CD8-positive, alpha-beta memory T cell (primary cell): ENCODE measurements at regions not wholly inside any gene's neighbourhood (a gene's known extent, or its start where the extent isn't known, plus 50 kb on each side); places are given as distances from the start of the nearest gene placed in this dataset.

Experiments used
- CTCF ChIA-PET: fragments of 350-600 bp; sonication (Branson Sonifier 250); formaldehyde crosslinking; loops from one replicate; lab custom pipeline; 2021; ENCODE audit warnings: antibody characterized with exemption; lab: Charles Lee
- POLR2A ChIA-PET: fragments of 350-600 bp; sonication (Branson Sonifier 250); formaldehyde crosslinking; loops from one replicate; lab custom pipeline; 2021; ENCODE audit warnings: antibody characterized with exemption; lab: Charles Lee
- DNase-seq, 5 donors: peaks; one replicate each; pipeline versions ENCODE4 v3.0.0 to v3.0.0-alpha.2; 2020 to 2022; ENCODE audit warnings: mixed read lengths in 1 of 5
- H3K27ac ChIP-seq: one replicate; pipeline ENCODE4 v1.7.0; 2013; ENCODE audit warnings: low read depth, mild to moderate bottlenecking, low read length, moderate library complexity
- H3K27me3 ChIP-seq: 2 replicates; pipeline ENCODE4 v1.7.0; 2013; ENCODE audit warnings: low read length, mild to moderate bottlenecking; ENCODE audit not compliant: insufficient read depth, poor library complexity, severe bottlenecking
- H3K36me3 ChIP-seq: 2 replicates; pipeline ENCODE4 v1.7.0; 2013; ENCODE audit warnings: mild to moderate bottlenecking, low read length, moderate library complexity; ENCODE audit not compliant: insufficient read depth
- H3K4me1 ChIP-seq: 2 replicates; pipeline ENCODE4 v1.7.0; 2013; ENCODE audit warnings: mild to moderate bottlenecking, low read length, moderate library complexity; ENCODE audit not compliant: insufficient read depth
- H3K4me3 ChIP-seq: 2 replicates; pipeline ENCODE4 v1.7.0; 2013; ENCODE audit warnings: mild to moderate bottlenecking, low read length
- H3K9me3 ChIP-seq: 2 replicates; pipeline ENCODE4 v1.7.0; 2013; ENCODE audit warnings: mild to moderate bottlenecking, low read length
- H3K27ac Mint-ChIP-seq, 8 donors: one replicate each; pipeline ENCODE4 v1.8.0; 2020 to 2021; ENCODE audit warnings: mixed read lengths in 8 of 8, mild to moderate bottlenecking in 6 of 8, inconsistent platforms in 3 of 8, moderate library complexity in 3 of 8
- H3K27me3 Mint-ChIP-seq, 2 donors: one replicate each; pipeline ENCODE4 v1.8.0; 2020 to 2021; ENCODE audit warnings: mixed read lengths in 2 of 2, mild to moderate bottlenecking in 1 of 2, moderate library complexity in 1 of 2
- H3K36me3 Mint-ChIP-seq, 3 donors: one replicate each; pipeline ENCODE4 v1.8.0; 2020 to 2021; ENCODE audit warnings: mixed read lengths in 3 of 3, inconsistent platforms in 1 of 3, mild to moderate bottlenecking in 1 of 3
- H3K4me1 Mint-ChIP-seq, 3 donors: one replicate each; pipeline ENCODE4 v1.8.0; 2020 to 2021; ENCODE audit warnings: mixed read lengths in 3 of 3, inconsistent platforms in 1 of 3, mild to moderate bottlenecking in 1 of 3
- H3K4me3 Mint-ChIP-seq, 7 donors: one replicate each; pipeline ENCODE4 v1.8.0; 2020 to 2021; ENCODE audit warnings: mixed read lengths in 7 of 7, mild to moderate bottlenecking in 6 of 7, moderate library complexity in 4 of 7, inconsistent platforms in 2 of 7
- H3K9me3 Mint-ChIP-seq, 5 donors: one replicate each; pipeline ENCODE4 v1.8.0; 2020 to 2022; ENCODE audit warnings: mixed read lengths in 5 of 5, mild to moderate bottlenecking in 3 of 5, moderate library complexity in 2 of 5, inconsistent platforms in 1 of 5

DNA sequence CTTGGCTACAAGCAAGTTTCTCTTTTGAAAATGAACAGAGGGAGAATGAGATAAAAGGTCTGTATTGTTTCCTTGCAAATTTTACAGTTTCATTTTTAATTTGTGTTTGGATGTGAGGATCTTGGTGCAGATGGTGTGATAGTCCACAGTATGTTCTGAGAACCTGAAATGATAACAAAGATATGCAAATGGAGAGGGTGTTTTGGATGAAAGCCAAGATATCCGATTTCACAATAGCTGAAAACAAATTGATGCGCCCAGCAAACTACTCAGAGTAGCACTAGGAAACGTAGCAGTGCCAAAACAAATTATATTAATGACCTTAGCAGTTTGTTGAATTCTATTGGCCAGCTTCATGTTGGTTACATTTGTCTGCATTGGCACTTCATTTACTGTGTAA lies 683.5 kb downstream of the TMEM182 start:
- Histone ChIP-seq H3K27me3 (no peaks in the 10 kb centered on the region), H3K27ac (no peak overlapping the region), H3K36me3 (no peaks in the 10 kb centered on the region), H3K4me1 (no peaks in the 10 kb centered on the region), H3K9me3 (no peaks in the 10 kb centered on the region), H3K4me3 (no peak overlapping the region)
- DNase-seq = no peak
- Mint-ChIP-seq H3K27ac (no peak overlapping the region), H3K4me3 (no peak overlapping the region), H3K27me3 (no peaks in the 10 kb centered on the region), H3K4me1 (no peaks in the 10 kb centered on the region), H3K9me3 (peaks cover 4 to 35% (median 7%) of the 10 kb centered on the region in 5 donors), H3K36me3 (peaks cover 0 to 3% (median 0%) of the 10 kb centered on the region in 3 donors)
- CTCF ChIA-PET = no interaction called here
- POLR2A ChIA-PET = no interaction called here

DNA sequence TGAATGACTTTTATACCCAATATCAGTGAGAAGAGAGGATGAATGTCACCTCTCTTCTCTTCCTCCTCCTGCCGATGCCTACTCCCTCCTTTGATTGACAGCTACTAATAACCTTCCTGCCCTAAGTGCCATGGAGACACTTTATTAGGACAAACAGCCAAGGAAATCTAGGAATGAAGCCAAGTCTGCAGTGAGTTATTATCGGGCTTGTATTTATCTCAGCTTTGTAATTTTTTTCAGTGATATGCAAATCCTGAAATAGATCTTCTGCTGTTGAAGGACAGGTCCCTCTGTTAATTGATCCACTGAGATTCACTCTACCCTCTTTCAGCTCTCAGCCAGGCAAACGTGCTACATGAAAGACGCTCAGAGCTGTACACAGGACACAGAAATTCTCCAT lies 686.7 kb downstream of the TMEM182 start:
- no peaks in the 10 kb centered on the region for H3K4me1 Mint-ChIP-seq
- POLR2A ChIA-PET = no interaction called here

DNA sequence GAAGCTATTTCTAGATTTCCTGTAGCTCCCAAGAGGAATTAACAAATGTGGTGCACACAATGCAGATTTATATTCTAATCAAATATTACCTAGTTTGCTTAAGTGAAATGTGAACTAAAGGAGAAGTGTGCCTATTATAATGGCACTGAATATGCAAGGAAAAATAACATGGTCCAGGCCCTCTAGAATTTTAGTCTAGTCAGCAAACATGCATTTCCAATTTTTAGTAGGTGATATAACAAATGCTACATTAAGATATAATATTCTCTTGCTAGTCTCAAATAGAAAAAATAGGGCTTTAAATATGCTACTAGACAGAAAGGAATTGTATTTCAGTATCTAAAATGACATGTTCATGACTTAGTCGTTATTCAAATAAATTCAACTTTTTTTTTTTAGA lies 689.5 kb downstream of the TMEM182 start:
- H3K4me1 ChIP-seq = no peaks in the 10 kb centered on the region
- H3K27ac ChIP-seq = no peak overlapping the region
- ChIA-PET POLR2A (interaction anchor here (0.5 kb wide), 1 partner anchor 120 kb away, joined by 5 read pairs; no protein-coding TSS in a partner anchor), CTCF (no interaction called here)
- H3K9me3 ChIP-seq = no peaks in the 10 kb centered on the region
- Mint-ChIP-seq H3K9me3 (peaks cover 0 to 33% (median 4%) of the 10 kb centered on the region in 5 donors), H3K27me3 (no peaks in the 10 kb centered on the region), H3K36me3 (no peaks in the 10 kb centered on the region), H3K4me1 (no peaks in the 10 kb centered on the region), H3K4me3 (no peak overlapping the region), H3K27ac (no peak overlapping the region)
- H3K4me3 ChIP-seq = no peak overlapping the region
- H3K27me3 ChIP-seq = no peaks in the 10 kb centered on the region
- DNase-seq = no peak
- H3K36me3 ChIP-seq = no peaks in the 10 kb centered on the region

More for the DNA sequence above, 686.7 kb downstream of the TMEM182 start:
- Mint-ChIP-seq H3K4me3 (no peak overlapping the region), H3K27ac (no peak overlapping the region), H3K9me3 (peaks cover 2 to 35% (median 8%) of the 10 kb centered on the region in 5 donors), H3K36me3 (no peaks in the 10 kb centered on the region), H3K27me3 (no peaks in the 10 kb centered on the region)
- DNase-seq = no peak
- no peaks in the 10 kb centered on the region for H3K4me1 ChIP-seq
- no peak overlapping the region for H3K4me3 ChIP-seq
- no peaks in the 10 kb centered on the region for H3K9me3 ChIP-seq
- CTCF ChIA-PET = no interaction called here
- no peak overlapping the region for H3K27ac ChIP-seq
- no peaks in the 10 kb centered on the region for H3K36me3 ChIP-seq
- no peaks in the 10 kb centered on the region for H3K27me3 ChIP-seq

DNA sequence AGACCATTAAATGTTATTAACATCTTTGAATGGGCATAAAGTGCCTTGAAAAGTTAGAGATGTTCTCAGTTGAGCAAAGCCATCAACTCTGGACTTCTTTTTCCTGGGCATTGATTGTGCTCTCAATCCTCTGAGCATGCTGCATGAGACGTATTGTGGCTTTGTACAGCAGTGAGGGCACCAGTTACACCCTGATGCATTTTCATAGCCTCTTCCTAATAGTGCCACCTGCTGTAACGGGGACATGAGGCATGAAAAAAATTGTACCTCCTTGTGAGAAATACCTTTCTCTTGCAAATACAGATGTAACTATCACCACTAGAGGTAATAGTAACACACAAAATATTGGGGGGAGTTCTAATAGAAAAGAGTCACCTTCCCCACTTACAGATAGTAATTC lies 697.5 kb downstream of the TMEM182 start:
- Histone ChIP-seq H3K4me3 (no peak overlapping the region), H3K27ac (no peak overlapping the region), H3K36me3 (no peaks in the 10 kb centered on the region), H3K27me3 (no peaks in the 10 kb centered on the region), H3K9me3 (no peaks in the 10 kb centered on the region), H3K4me1 (no peaks in the 10 kb centered on the region)
- Mint-ChIP-seq H3K4me1 (no peaks in the 10 kb centered on the region), H3K4me3 (no peak overlapping the region), H3K36me3 (no peaks in the 10 kb centered on the region), H3K27me3 (no peaks in the 10 kb centered on the region), H3K27ac (no peak overlapping the region), H3K9me3 (peaks cover 3 to 20% (median 11%) of the 10 kb centered on the region in 5 donors)
- no peak for DNase-seq
- CTCF ChIA-PET = no interaction called here
- POLR2A ChIA-PET = no interaction called here

DNA sequence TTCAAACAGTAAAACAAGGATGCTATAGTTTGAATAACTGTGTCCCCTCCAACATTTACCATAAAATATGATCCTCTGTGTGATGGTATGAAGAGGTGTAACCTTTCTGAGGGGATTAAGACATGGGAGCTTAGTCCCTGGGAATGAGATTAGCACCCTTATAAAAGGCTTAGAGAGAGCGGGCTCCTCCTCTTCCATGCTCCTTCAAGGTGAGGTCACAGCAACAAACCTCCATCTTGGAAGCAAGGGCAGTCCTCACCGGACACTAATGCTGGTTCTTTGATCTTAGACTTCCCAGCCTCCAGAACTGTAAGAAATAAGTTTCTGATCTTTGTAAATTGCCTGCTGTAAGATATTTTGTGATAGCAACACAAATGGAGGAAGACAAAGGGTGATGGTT lies 700.3 kb downstream of the TMEM182 start:
- H3K9me3 Mint-ChIP-seq = peaks cover 9 to 28% (median 20%) of the 10 kb centered on the region in 5 donors
- no peaks in the 10 kb centered on the region for H3K36me3 Mint-ChIP-seq
- DNase-seq = no peak
- no peaks in the 10 kb centered on the region for H3K9me3 ChIP-seq
- no peak overlapping the region for H3K4me3 Mint-ChIP-seq
- no peaks in the 10 kb centered on the region for H3K4me1 ChIP-seq
- POLR2A ChIA-PET = no interaction called here
- CTCF ChIA-PET = no interaction called here
- no peak overlapping the region for H3K27ac ChIP-seq
- H3K4me1 Mint-ChIP-seq = no peaks in the 10 kb centered on the region
- H3K4me3 ChIP-seq = no peak overlapping the region
- no peaks in the 10 kb centered on the region for H3K27me3 Mint-ChIP-seq
- no peaks in the 10 kb centered on the region for H3K36me3 ChIP-seq
- no peak overlapping the region for H3K27ac Mint-ChIP-seq
- H3K27me3 ChIP-seq = no peaks in the 10 kb centered on the region

DNA sequence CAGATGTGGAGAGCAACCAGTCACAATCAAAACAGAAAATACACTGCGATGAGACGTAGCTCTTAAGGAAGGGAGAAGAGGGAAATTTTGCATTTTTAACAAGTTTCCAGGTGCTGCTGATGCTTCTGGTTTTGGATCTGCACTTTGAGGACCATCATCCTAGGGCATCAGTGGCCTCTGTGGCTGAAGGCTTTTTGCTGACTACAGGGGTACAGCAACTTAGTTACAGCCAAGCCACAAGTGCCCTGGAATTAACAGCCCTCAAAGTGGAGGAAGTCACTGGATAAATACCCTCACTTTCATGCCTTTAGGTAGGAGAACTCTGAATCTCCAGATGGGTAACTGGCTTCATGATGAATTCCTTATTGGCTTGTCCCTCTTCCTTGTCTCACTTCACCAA lies 700.9 kb downstream of the TMEM182 start:
- no peak overlapping the region for H3K27ac Mint-ChIP-seq
- no peaks in the 10 kb centered on the region for H3K4me1 ChIP-seq
- ChIA-PET POLR2A (no interaction called here), CTCF (no interaction called here)
- no peaks in the 10 kb centered on the region for H3K27me3 Mint-ChIP-seq
- no peaks in the 10 kb centered on the region for H3K27me3 ChIP-seq
- no peaks in the 10 kb centered on the region for H3K9me3 ChIP-seq
- no peak overlapping the region for H3K4me3 ChIP-seq
- no peaks in the 10 kb centered on the region for H3K4me1 Mint-ChIP-seq
- no peaks in the 10 kb centered on the region for H3K36me3 Mint-ChIP-seq
- no peak overlapping the region for H3K4me3 Mint-ChIP-seq
- peaks cover 9 to 28% (median 20%) of the 10 kb centered on the region in 5 donors for H3K9me3 Mint-ChIP-seq
- no peaks in the 10 kb centered on the region for H3K36me3 ChIP-seq
- DNase-seq = no peak
- no peak overlapping the region for H3K27ac ChIP-seq

DNA sequence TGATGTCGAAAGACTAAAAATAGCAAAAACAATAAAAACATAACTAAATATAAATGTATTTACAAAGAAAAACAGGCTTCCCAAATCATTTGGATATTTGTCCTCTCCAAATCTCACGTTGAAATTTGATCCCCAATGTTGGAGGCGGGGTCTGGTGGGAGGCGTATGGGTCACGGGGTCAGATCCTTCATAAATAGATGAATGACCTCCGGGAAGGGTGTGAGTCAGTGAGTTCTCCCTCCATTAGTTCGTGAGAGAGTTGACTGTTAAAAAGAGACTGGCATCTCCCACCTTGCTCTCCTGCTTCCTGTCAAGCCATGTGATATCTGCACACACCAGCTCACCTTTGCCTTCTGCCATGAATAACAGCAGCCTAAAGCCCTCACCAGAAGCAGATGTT lies 703.0 kb downstream of the TMEM182 start:
- no peaks in the 10 kb centered on the region for H3K4me1 ChIP-seq
- H3K27ac ChIP-seq = no peak overlapping the region
- CTCF ChIA-PET = no interaction called here
- no peaks in the 10 kb centered on the region for H3K4me1 Mint-ChIP-seq
- H3K36me3 Mint-ChIP-seq = no peaks in the 10 kb centered on the region
- no peaks in the 10 kb centered on the region for H3K27me3 Mint-ChIP-seq
- H3K9me3 Mint-ChIP-seq = peaks cover 9 to 36% (median 18%) of the 10 kb centered on the region in 5 donors
- no peak overlapping the region for H3K4me3 ChIP-seq
- H3K9me3 ChIP-seq = no peaks in the 10 kb centered on the region
- POLR2A ChIA-PET = no interaction called here
- H3K27ac Mint-ChIP-seq = no peak overlapping the region
- no peak overlapping the region for H3K4me3 Mint-ChIP-seq
- DNase-seq = no peak
- H3K36me3 ChIP-seq = no peaks in the 10 kb centered on the region
- no peaks in the 10 kb centered on the region for H3K27me3 ChIP-seq

DNA sequence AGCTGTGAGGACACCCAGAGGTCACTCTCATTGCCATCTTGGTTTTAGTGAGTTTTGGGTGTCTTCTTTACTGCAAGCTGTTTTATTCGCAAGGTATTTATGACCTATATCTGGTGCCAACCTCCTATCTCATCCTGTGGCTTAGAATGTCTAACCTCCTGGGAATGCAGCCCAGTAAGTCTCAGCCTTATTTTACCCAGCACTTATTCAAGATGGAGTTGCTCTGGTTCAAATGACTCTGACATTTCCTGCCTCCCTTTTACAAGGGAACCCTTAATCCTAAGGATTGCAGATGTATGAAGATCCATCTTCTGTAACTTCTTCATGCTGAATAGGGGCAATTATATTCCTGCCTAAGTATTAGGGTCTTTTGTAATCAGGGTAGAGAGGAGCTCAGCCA lies 708.0 kb downstream of the TMEM182 start:
- ChIA-PET POLR2A (no interaction called here), CTCF (no interaction called here)
- no peak for DNase-seq
- Histone ChIP-seq H3K36me3 (no peaks in the 10 kb centered on the region), H3K4me3 (no peak overlapping the region), H3K9me3 (no peaks in the 10 kb centered on the region), H3K4me1 (no peaks in the 10 kb centered on the region), H3K27ac (no peak overlapping the region), H3K27me3 (no peaks in the 10 kb centered on the region)
- no peak overlapping the region for H3K4me3 Mint-ChIP-seq
- H3K27ac Mint-ChIP-seq = no peak overlapping the region
- H3K4me1 Mint-ChIP-seq = no peaks in the 10 kb centered on the region
- no peaks in the 10 kb centered on the region for H3K36me3 Mint-ChIP-seq
- peaks cover 3 to 44% (median 19%) of the 10 kb centered on the region in 5 donors for H3K9me3 Mint-ChIP-seq
- no peaks in the 10 kb centered on the region for H3K27me3 Mint-ChIP-seq

DNA sequence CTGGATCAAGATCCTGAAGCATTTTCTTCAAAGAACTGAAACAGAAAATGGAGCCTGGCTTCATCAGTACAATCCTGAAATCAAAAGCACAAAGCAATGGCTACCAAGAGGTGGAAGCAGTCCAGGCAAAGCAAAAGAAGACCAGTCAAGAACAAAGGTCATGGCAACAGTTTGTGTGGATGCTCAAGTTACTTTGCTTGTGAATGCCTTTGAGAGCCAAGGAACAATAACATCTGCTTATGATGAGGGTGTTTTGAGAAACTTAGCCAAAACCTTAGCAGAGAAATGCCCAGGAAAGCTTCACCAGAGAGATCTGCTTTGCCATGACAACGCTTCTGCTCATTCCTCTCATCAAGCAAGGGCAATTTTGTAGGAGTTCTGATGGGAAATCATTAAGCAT lies 723.1 kb downstream of the TMEM182 start:
- no peaks in the 10 kb centered on the region for H3K9me3 ChIP-seq
- Mint-ChIP-seq H3K36me3 (no peaks in the 10 kb centered on the region), H3K4me3 (no peak overlapping the region), H3K4me1 (no peaks in the 10 kb centered on the region), H3K27me3 (no peaks in the 10 kb centered on the region), H3K27ac (no peak overlapping the region), H3K9me3 (peaks cover 2 to 31% (median 3%) of the 10 kb centered on the region in 5 donors)
- no peak for DNase-seq
- no peak overlapping the region for H3K4me3 ChIP-seq
- ChIA-PET CTCF (no interaction called here), POLR2A (no interaction called here)
- no peaks in the 10 kb centered on the region for H3K4me1 ChIP-seq
- H3K27ac ChIP-seq = no peak overlapping the region
- no peaks in the 10 kb centered on the region for H3K27me3 ChIP-seq
- no peaks in the 10 kb centered on the region for H3K36me3 ChIP-seq
